Neuronal stem cell (in vitro differentiated cells): ENCODE measurements at regions not wholly inside any gene's neighbourhood (a gene's known extent, or its start where the extent isn't known, plus 50 kb on each side); places are given as distances from the start of the nearest gene placed in this dataset.
"Not testable (repeated sequence)": the region's sequence is repeated elsewhere in the genome, so short reads cannot be mapped to it uniquely, and the experiment has no call there.

ENCODE experiments used
- DNase-seq: peaks from one replicate; pipeline ENCODE4 v3.0.0-alpha.2; 2013; ENCODE audit warnings: low spot score
- H2AFZ ChIP-seq: one replicate; pipeline ENCODE4 v1.6.1; 2013; ENCODE audit warnings: mild to moderate bottlenecking, low read length, inconsistent platforms
- H2AK5ac ChIP-seq: 2 replicates; pipeline ENCODE4 v1.6.1; 2013; ENCODE audit warnings: low read depth, mild to moderate bottlenecking, inconsistent platforms, low read length, moderate library complexity, mixed read lengths
- H2BK120ac ChIP-seq: 2 replicates; pipeline ENCODE4 v1.6.1; 2013; ENCODE audit warnings: low read depth, mild to moderate bottlenecking, inconsistent platforms, low read length, moderate library complexity, mixed read lengths
- H2BK12ac ChIP-seq: one replicate; pipeline ENCODE4 v1.6.1; 2013; ENCODE audit warnings: low read length, inconsistent platforms
- H2BK15ac ChIP-seq: 2 replicates; pipeline ENCODE4 v1.6.1; 2013; ENCODE audit warnings: mild to moderate bottlenecking, low read length, inconsistent platforms, mixed read lengths
- H2BK5ac ChIP-seq: one replicate; pipeline ENCODE4 v1.6.1; 2013; ENCODE audit warnings: inconsistent platforms, mild to moderate bottlenecking, low read length, moderate library complexity
- H3K14ac ChIP-seq: one replicate; pipeline ENCODE4 v1.6.1; 2013; ENCODE audit warnings: low read length, inconsistent platforms
- H3K18ac ChIP-seq: 2 replicates; pipeline ENCODE4 v1.6.1; 2013; ENCODE audit warnings: low read length, inconsistent platforms
- H3K23ac ChIP-seq: 2 replicates; pipeline ENCODE4 v1.6.1; 2013; ENCODE audit warnings: low read depth, mild to moderate bottlenecking, mixed read lengths, low read length, inconsistent platforms; ENCODE audit not compliant: poor library complexity
- H3K27ac ChIP-seq: replicated peaks from 3 replicates; pipeline ENCODE4 v1.5.1; 2013; ENCODE audit warnings: low read length, inconsistent platforms
- H3K27me3 ChIP-seq, 3 experiments: 2 replicates each; pipeline ENCODE4 v1.6.1; 2013; ENCODE audit warnings: low read length in 3 of 3, mild to moderate bottlenecking in 2 of 3, inconsistent platforms in 1 of 3, low read depth in 1 of 3, mixed read lengths in 1 of 3, moderate library complexity in 1 of 3; ENCODE audit not compliant: control insufficient read depth in 3 of 3, insufficient read depth in 3 of 3
- H3K36me3 ChIP-seq, 2 donors: replicated peaks in 1 of 2; 2 replicates each; pipeline ENCODE4 v1.6.1; 2013; ENCODE audit warnings: low read length in 2 of 2; ENCODE audit not compliant: control insufficient read depth in 2 of 2, insufficient read depth in 2 of 2
- H3K4ac ChIP-seq: 2 replicates; pipeline ENCODE4 v1.6.1; 2013; ENCODE audit warnings: inconsistent platforms, mild to moderate bottlenecking, low read length, moderate library complexity
- H3K4me1 ChIP-seq, 2 donors: 1 replicate in 1 of 2; 2 replicates in 1 of 2; pipeline ENCODE4 v1.6.1; 2013; ENCODE audit warnings: low read length in 2 of 2, low read depth in 1 of 2; ENCODE audit not compliant: control insufficient read depth in 2 of 2, insufficient read depth in 1 of 2
- H3K4me2 ChIP-seq: one replicate; pipeline ENCODE4 v1.6.1; 2013; ENCODE audit warnings: mild to moderate bottlenecking, low read length, inconsistent platforms; ENCODE audit not compliant: insufficient read depth, poor library complexity, severe bottlenecking
- H3K4me3 ChIP-seq, 2 donors: 2 replicates each; pipeline ENCODE4 v1.5.1; 2013; ENCODE audit warnings: low read length in 2 of 2, mild to moderate bottlenecking in 2 of 2, inconsistent platforms in 1 of 2, moderate library complexity in 1 of 2
- H3K79me1 ChIP-seq: one replicate; pipeline ENCODE4 v1.6.1; 2013; ENCODE audit warnings: low read depth, mild to moderate bottlenecking, inconsistent platforms, low read length, moderate library complexity
- H3K9ac ChIP-seq: one replicate; pipeline ENCODE4 v1.6.1; 2013; ENCODE audit warnings: mild to moderate bottlenecking, low read depth, low read length, inconsistent platforms; ENCODE audit not compliant: poor library complexity
- H3K9me3 ChIP-seq, 2 donors: replicated peaks in 1 of 2; 2 replicates each; pipeline versions ENCODE3 to v1.6.1; 2013; ENCODE audit warnings: low read length in 2 of 2, mild to moderate bottlenecking in 2 of 2, inconsistent platforms in 1 of 2, low read depth in 1 of 2, mixed read lengths in 1 of 2, moderate library complexity in 1 of 2; ENCODE audit not compliant: control insufficient read depth in 2 of 2, insufficient read depth in 1 of 2
- H4K8ac ChIP-seq: one replicate; pipeline ENCODE4 v1.6.1; 2013; ENCODE audit warnings: low read depth, mild to moderate bottlenecking, inconsistent platforms, low read length, moderate library complexity
- H4K91ac ChIP-seq: one replicate; pipeline ENCODE4 v1.6.1; 2013; ENCODE audit warnings: low read length, low read depth, mild to moderate bottlenecking, inconsistent platforms; ENCODE audit not compliant: poor library complexity
- WGBS, 2 donors: extraction: QIAGEN DNeasy Blood & Tissue Kit; methylation state at CpG; one replicate each; pipeline ENCODE4 v1.1.7; 2013; ENCODE audit warnings: missing lambda C conversion rate in 2 of 2, mixed read lengths in 1 of 2; ENCODE audit not compliant: insufficient read length in 2 of 2, insufficient replicate concordance in 1 of 2; ENCODE audit errors: extremely low coverage in 2 of 2; 5-methylcytosine and 5-hydroxymethylcytosine counted together

GRCh38 chr3:112718516-112718915 lies 77.6 kb upstream of the CCDC80 start:
- Histone ChIP-seq H3K9ac (no peak overlapping the region), H3K79me1 (no peaks in the 10 kb centered on the region), H4K91ac (no peak overlapping the region), H2BK12ac (no peak overlapping the region), H2BK5ac (no peak overlapping the region), H2AFZ (no peak overlapping the region), H3K4me3 (no peak overlapping the region), H3K36me3 (no peaks in the 10 kb centered on the region), H3K9me3 (no peaks in the 10 kb centered on the region), H3K4me1 (no peaks in the 10 kb centered on the region), H3K18ac (no peak overlapping the region), H2BK15ac (no peak overlapping the region), H3K4ac (no peak overlapping the region), H3K14ac (no peak overlapping the region), H3K23ac (no peak overlapping the region), H4K8ac (no peak overlapping the region), H3K27me3 (no peaks in the 10 kb centered on the region), H3K27ac (no peak overlapping the region), H3K4me2 (no peak overlapping the region), H2BK120ac (no peak overlapping the region), H2AK5ac (no peak overlapping the region)
- DNase-seq = no peak
- no CpG with 5 or more reads among the region's 1 CpG for WGBS, 2 donors

DNA sequence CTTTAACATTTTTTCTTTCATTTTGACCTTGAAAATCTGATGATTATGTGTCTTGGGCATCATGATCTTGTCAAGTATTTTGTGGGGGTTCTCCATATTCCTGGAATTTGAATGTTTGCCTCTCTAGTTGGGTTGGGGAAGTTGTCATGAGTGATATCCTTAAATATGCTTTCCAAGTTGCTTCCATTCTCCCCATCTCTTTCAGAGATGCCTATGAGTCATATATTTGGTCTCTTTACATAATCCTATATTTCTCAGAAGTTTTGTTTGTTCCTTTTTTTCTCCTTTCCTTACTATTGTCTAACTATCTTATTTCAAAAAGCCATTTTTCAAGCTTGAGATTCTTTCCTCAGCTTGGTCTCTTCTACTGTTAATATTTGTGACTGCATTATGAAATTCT lies 69.0 kb upstream of the CCDC80 start:
- Histone ChIP-seq H3K9ac (no peak overlapping the region), H3K79me1 (no peaks in the 10 kb centered on the region), H3K18ac (no peak overlapping the region), H3K4ac (no peak overlapping the region), H3K27ac (no peak overlapping the region), H3K27me3 (no peaks in the 10 kb centered on the region), H3K14ac (no peak overlapping the region), H2BK5ac (no peak overlapping the region), H2BK12ac (no peak overlapping the region), H3K9me3 (peaks cover 0 to 1% of the 10 kb centered on the region in 2 donors), H2AK5ac (no peak overlapping the region), H3K36me3 (no peaks in the 10 kb centered on the region), H2AFZ (no peak overlapping the region), H3K23ac (no peak overlapping the region), H4K91ac (no peak overlapping the region), H3K4me1 (no peaks in the 10 kb centered on the region), H3K4me2 (no peak overlapping the region), H3K4me3 (no peak overlapping the region), H2BK15ac (no peak overlapping the region), H2BK120ac (no peak overlapping the region), H4K8ac (no peak overlapping the region)
- no peak for DNase-seq

DNA sequence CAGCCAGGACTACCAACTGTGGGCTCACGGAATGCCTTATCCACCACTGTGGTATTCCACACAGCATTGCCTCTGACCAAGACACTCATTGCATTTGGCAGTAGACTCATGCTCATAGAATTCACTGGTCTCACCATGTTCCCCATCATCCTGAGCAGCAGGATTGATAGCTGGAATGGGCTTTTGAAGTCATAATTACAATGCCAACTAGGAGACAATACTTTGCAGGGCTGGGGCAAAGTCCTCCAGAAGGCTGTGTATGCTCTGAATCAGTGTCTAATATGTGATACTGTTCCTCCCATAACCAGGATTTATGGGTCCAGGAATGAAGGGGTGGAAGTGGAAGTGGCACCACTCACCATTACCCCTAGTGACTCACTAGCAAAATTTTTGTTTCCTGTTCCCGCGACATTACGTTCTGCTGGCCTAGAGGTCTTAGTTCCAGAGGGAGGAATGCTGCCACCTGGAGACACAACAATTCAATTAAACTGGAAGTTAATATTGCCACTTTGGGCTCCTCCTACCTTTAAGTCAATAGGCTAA lies 58.6 kb upstream of the CCDC80 start:
- Histone ChIP-seq H3K9me3 (no peaks in the 10 kb centered on the region), H2BK120ac (no peak overlapping the region), H3K27me3 (no peaks in the 10 kb centered on the region), H3K4me1 (no peaks in the 10 kb centered on the region), H2BK15ac (no peak overlapping the region), H3K79me1 (no peaks in the 10 kb centered on the region), H3K4ac (no peak overlapping the region), H3K9ac (no peak overlapping the region), H3K4me3 (no peak overlapping the region), H2AK5ac (no peak overlapping the region), H3K14ac (no peak overlapping the region), H3K27ac (no peak overlapping the region), H3K23ac (no peak overlapping the region), H2AFZ (no peak overlapping the region), H2BK12ac (no peak overlapping the region), H2BK5ac (no peak overlapping the region), H3K36me3 (no peaks in the 10 kb centered on the region), H3K4me2 (no peak overlapping the region), H4K8ac (no peak overlapping the region), H3K18ac (no peak overlapping the region), H4K91ac (no peak overlapping the region)
- DNase-seq = no peak
- no CpG with 5 or more reads among the region's 4 CpGs for WGBS, 2 donors

- H3K14ac ChIP-seq, H3K9me3 ChIP-seq, H2BK12ac ChIP-seq, H3K36me3 ChIP-seq, DNase-seq, H3K4ac ChIP-seq, H2BK120ac ChIP-seq, H3K27me3 ChIP-seq, H3K4me2 ChIP-seq, H3K4me3 ChIP-seq, H3K27ac ChIP-seq, H3K18ac ChIP-seq, H3K23ac ChIP-seq, H3K4me1 ChIP-seq, H2AK5ac ChIP-seq, H2BK5ac ChIP-seq, H3K9ac ChIP-seq, H2BK15ac ChIP-seq, H2AFZ ChIP-seq, H4K91ac ChIP-seq, H3K79me1 ChIP-seq, H4K8ac ChIP-seq: not testable (repeated sequence)
- no CpG with 5 or more reads among the region's 2 CpGs for WGBS, 2 donors
These were observed 57.5 kb upstream of the CCDC80 start for GRCh38 chr3:112698442-112698841.
